T-cell (primary cell): ENCODE measurements at regions not wholly inside any gene's neighbourhood (a gene's known extent, or its start where the extent isn't known, plus 50 kb on each side); places are given as distances from the start of the nearest gene placed in this dataset.

ENCODE experiments used
- ATAC-seq, 4 experiments: fragments of 200-7000 bp in 3 of 4; fragments of 150-1000 bp in 1 of 4; cut with Tn5 transposase; replicated peaks in 1 of 4; 1 replicate in 3 of 4; 2 replicates in 1 of 4; pipeline ENCODE4 v1.10.0; 2021; ENCODE audit warnings: moderate library complexity in 3 of 4, mild to moderate bottlenecking in 2 of 4, moderate number of reproducible peaks in 1 of 4
- CTCF ChIA-PET, 2 donors: fragments of 300-600 bp; sonication (Branson Sonifier 250); formaldehyde crosslinking; loops; one replicate each; lab custom pipeline; 2022; ENCODE audit warnings: antibody characterized with exemption in 2 of 2; lab: Charles Lee
- POLR2A ChIA-PET, 2 donors: fragments of 300-600 bp; sonication (Branson Sonifier 250); formaldehyde crosslinking; loops; one replicate each; lab custom pipeline; 2022; ENCODE audit warnings: antibody characterized with exemption in 2 of 2; lab: Charles Lee
- DNase-seq, 35 experiments: peaks; one replicate each; pipeline versions ENCODE4 v3.0.0 to v3.0.0-alpha.2; 2013 to 2023
- H3K27ac ChIP-seq: one replicate; pipeline ENCODE4 v1.5.1; 2013; ENCODE audit warnings: low read length
- H3K27me3 ChIP-seq, 2 experiments: replicated peaks in 1 of 2; 1 replicate in 1 of 2; 2 replicates in 1 of 2; pipeline versions ENCODE4 v1.6.1 to v1.7.0; 2013; ENCODE audit warnings: low read length in 1 of 2, mixed read lengths in 1 of 2; ENCODE audit not compliant: control insufficient read depth in 2 of 2, insufficient read depth in 2 of 2; ENCODE audit errors: extremely low read depth in 1 of 2
- H3K36me3 ChIP-seq, 2 donors: 1 replicate in 1 of 2; 2 replicates in 1 of 2; pipeline versions ENCODE4 v1.6.1 to v1.7.0; 2013; ENCODE audit warnings: low read length in 1 of 2; ENCODE audit not compliant: control insufficient read depth in 2 of 2, insufficient read depth in 1 of 2; ENCODE audit errors: extremely low read depth in 1 of 2
- H3K4me1 ChIP-seq, 2 experiments: 1 replicate in 1 of 2; 2 replicates in 1 of 2; pipeline versions ENCODE4 v1.6.1 to v1.7.0; 2013; ENCODE audit warnings: low read length in 2 of 2, mixed read lengths in 1 of 2; ENCODE audit not compliant: insufficient read depth in 2 of 2, control insufficient read depth in 1 of 2; ENCODE audit errors: extremely low read depth in 1 of 2
- H3K4me3 ChIP-seq, 2 donors: 1 replicate in 1 of 2; 2 replicates in 1 of 2; pipeline versions ENCODE4 v1.5.1 to v1.7.0; 2013; ENCODE audit warnings: mild to moderate bottlenecking in 2 of 2, low read length in 1 of 2, moderate library complexity in 1 of 2; ENCODE audit not compliant: control insufficient read depth in 1 of 2; ENCODE audit errors: extremely low read depth in 1 of 2
- H3K9me3 ChIP-seq: 2 replicates; pipeline ENCODE4 v1.7.0; 2013
- H3K27ac Mint-ChIP-seq, 2 donors: one replicate each; pipeline ENCODE4 v1.8.0; 2020 to 2021; ENCODE audit warnings: mild to moderate bottlenecking in 2 of 2, mixed read lengths in 2 of 2
- H3K27me3 Mint-ChIP-seq, 2 donors: one replicate each; pipeline ENCODE4 v1.8.0; 2021 to 2022; ENCODE audit warnings: mixed read lengths in 2 of 2
- H3K36me3 Mint-ChIP-seq: one replicate; pipeline ENCODE4 v1.8.0; 2021; ENCODE audit warnings: mixed read lengths
- H3K4me1 Mint-ChIP-seq, 3 donors: one replicate each; pipeline ENCODE4 v1.8.0; 2020 to 2022; ENCODE audit warnings: mixed read lengths in 3 of 3, mild to moderate bottlenecking in 1 of 3
- H3K4me3 Mint-ChIP-seq, 3 donors: one replicate each; pipeline ENCODE4 v1.8.0; 2020 to 2022; ENCODE audit warnings: mild to moderate bottlenecking in 3 of 3, mixed read lengths in 3 of 3, moderate library complexity in 3 of 3
- H3K9me3 Mint-ChIP-seq, 3 donors: one replicate each; pipeline ENCODE4 v1.8.0; 2020 to 2022; ENCODE audit warnings: mixed read lengths in 3 of 3
- WGBS: methylation state at CpG from one replicate; pipeline ENCODE4 v1.1.5; 2013; ENCODE audit warnings: missing lambda C conversion rate; ENCODE audit not compliant: insufficient coverage; 5-methylcytosine and 5-hydroxymethylcytosine counted together

- Mint-ChIP-seq H3K27me3 (peaks cover 0 to 4% of the 10 kb centered on the region in 2 donors), H3K4me1 (no peaks in the 10 kb centered on the region), H3K4me3 (no peak overlapping the region), H3K36me3 (no peaks in the 10 kb centered on the region), H3K27ac (no peak overlapping the region), H3K9me3 (peaks cover 2 to 13% (median 4%) of the 10 kb centered on the region in 3 donors)
- ChIA-PET CTCF (no interaction called here), POLR2A (no interaction called here)
- no peak for DNase-seq
- Histone ChIP-seq H3K27me3 (no peaks in the 10 kb centered on the region), H3K4me1 (no peaks in the 10 kb centered on the region), H3K27ac (no peak overlapping the region), H3K9me3 (no peaks in the 10 kb centered on the region), H3K4me3 (no peak overlapping the region), H3K36me3 (no peaks in the 10 kb centered on the region)
- no peak for ATAC-seq
Measured at GRCh38 chr18:24910221-24910620, 441.7 kb downstream of the ZNF521 start.

GRCh38 chr18:24913507-24914170, 438.3 kb downstream of the ZNF521 start:
- Histone ChIP-seq H3K4me1 (no peaks in the 10 kb centered on the region), H3K27ac (no peak overlapping the region), H3K9me3 (no peaks in the 10 kb centered on the region), H3K4me3 (no peak overlapping the region), H3K27me3 (peaks cover 0 to 5% of the 10 kb centered on the region in 2 experiments), H3K36me3 (no peaks in the 10 kb centered on the region)
- Mint-ChIP-seq H3K4me1 (no peaks in the 10 kb centered on the region), H3K4me3 (no peak overlapping the region), H3K36me3 (no peaks in the 10 kb centered on the region), H3K27me3 (peaks cover 0 to 8% of the 10 kb centered on the region in 2 donors), H3K27ac (no peak overlapping the region), H3K9me3 (peaks cover 0 to 13% (median 0%) of the 10 kb centered on the region in 3 donors)
- 73% methylated on average over 3 of the region's 8 CpGs for WGBS
- POLR2A ChIA-PET: no interaction called here
- CTCF ChIA-PET: no interaction called here
- ATAC-seq (no peak), DNase-seq (no peak)

GRCh38 chr18:24914171-24914525, 437.8 kb downstream of the ZNF521 start:
- H3K27me3 Mint-ChIP-seq: peaks cover 0 to 8% of the 10 kb centered on the region in 2 donors
- no peak for DNase-seq
- no peak for ATAC-seq
- H3K4me1 Mint-ChIP-seq: no peaks in the 10 kb centered on the region
- Histone ChIP-seq H3K27me3 (peaks cover 0 to 5% of the 10 kb centered on the region in 2 experiments), H3K9me3 (no peaks in the 10 kb centered on the region), H3K36me3 (no peaks in the 10 kb centered on the region), H3K27ac (no peak overlapping the region), H3K4me1 (no peaks in the 10 kb centered on the region), H3K4me3 (no peak overlapping the region)
- H3K27ac Mint-ChIP-seq: no peak overlapping the region
- ChIA-PET CTCF (no interaction called here), POLR2A (no interaction called here)
- peaks cover 0 to 13% (median 0%) of the 10 kb centered on the region in 3 donors for H3K9me3 Mint-ChIP-seq
- no CpG with 5 or more reads among the region's 1 CpG for WGBS
- no peaks in the 10 kb centered on the region for H3K36me3 Mint-ChIP-seq
- H3K4me3 Mint-ChIP-seq: no peak overlapping the region

GRCh38 chr18:24914685-24915084, 437.3 kb downstream of the ZNF521 start:
- no peaks in the 10 kb centered on the region for H3K9me3 ChIP-seq
- peaks cover 0 to 5% of the 10 kb centered on the region in 2 experiments for H3K27me3 ChIP-seq
- POLR2A ChIA-PET: no interaction called here
- 68% methylated on average over 5 of the region's 8 CpGs for WGBS
- CTCF ChIA-PET: no interaction called here
- H3K4me3 Mint-ChIP-seq: no peak overlapping the region
- H3K4me1 Mint-ChIP-seq: no peaks in the 10 kb centered on the region
- H3K4me3 ChIP-seq: no peak overlapping the region
- H3K36me3 ChIP-seq: no peaks in the 10 kb centered on the region
- H3K4me1 ChIP-seq: no peaks in the 10 kb centered on the region
- H3K27ac Mint-ChIP-seq: no peak overlapping the region
- no peak overlapping the region for H3K27ac ChIP-seq
- ATAC-seq (no peak), DNase-seq (no peak)
- H3K36me3 Mint-ChIP-seq: no peaks in the 10 kb centered on the region
- peaks cover 0 to 6% of the 10 kb centered on the region in 2 donors for H3K27me3 Mint-ChIP-seq
- peaks cover 0 to 8% (median 0%) of the 10 kb centered on the region in 3 donors for H3K9me3 Mint-ChIP-seq

- peaks cover 0 to 5% of the 10 kb centered on the region in 2 experiments for H3K27me3 ChIP-seq
- ChIA-PET POLR2A (no interaction called here), CTCF (no interaction called here)
- H3K4me3 ChIP-seq: no peak overlapping the region
- Mint-ChIP-seq H3K4me1 (no peaks in the 10 kb centered on the region), H3K27me3 (peaks cover 0 to 4% of the 10 kb centered on the region in 2 donors), H3K9me3 (peaks cover 0 to 5% (median 0%) of the 10 kb centered on the region in 3 donors), H3K27ac (no peak overlapping the region), H3K4me3 (no peak overlapping the region), H3K36me3 (no peaks in the 10 kb centered on the region)
- WGBS: no CpG with 5 or more reads among the region's 4 CpGs
- H3K4me1 ChIP-seq: no peaks in the 10 kb centered on the region
- H3K36me3 ChIP-seq: no peaks in the 10 kb centered on the region
- no peak for ATAC-seq
- no peak for DNase-seq
- no peak overlapping the region for H3K27ac ChIP-seq
- no peaks in the 10 kb centered on the region for H3K9me3 ChIP-seq
Measured at GRCh38 chr18:24915547-24915946, 436.4 kb downstream of the ZNF521 start.

GRCh38 chr18:24917767-24918166, 434.2 kb downstream of the ZNF521 start:
- H3K27me3 ChIP-seq: peaks cover 0 to 5% of the 10 kb centered on the region in 2 experiments
- Mint-ChIP-seq H3K27me3 (peaks cover 0 to 4% of the 10 kb centered on the region in 2 donors), H3K27ac (no peak overlapping the region), H3K4me1 (no peaks in the 10 kb centered on the region), H3K9me3 (no peaks in the 10 kb centered on the region), H3K4me3 (no peak overlapping the region), H3K36me3 (no peaks in the 10 kb centered on the region)
- no peaks in the 10 kb centered on the region for H3K36me3 ChIP-seq
- H3K27ac ChIP-seq: no peak overlapping the region
- no peaks in the 10 kb centered on the region for H3K4me1 ChIP-seq
- 100% methylated on average over 5 of the region's 9 CpGs for WGBS
- H3K4me3 ChIP-seq: no peak overlapping the region
- POLR2A ChIA-PET: no interaction called here
- CTCF ChIA-PET: no interaction called here
- no peaks in the 10 kb centered on the region for H3K9me3 ChIP-seq
- ATAC-seq (no peak), DNase-seq (no peak)

GRCh38 chr18:24918257-24918656, 433.7 kb downstream of the ZNF521 start:
- no peak for DNase-seq
- whole genome bisulfite sequencing: no CpG with 5 or more reads among the region's 6 CpGs
- Histone ChIP-seq H3K9me3 (no peaks in the 10 kb centered on the region), H3K27ac (no peak overlapping the region), H3K4me1 (no peaks in the 10 kb centered on the region), H3K36me3 (no peaks in the 10 kb centered on the region), H3K4me3 (no peak overlapping the region), H3K27me3 (peaks cover 0 to 5% of the 10 kb centered on the region in 2 experiments)
- ATAC-seq: no peak
- POLR2A ChIA-PET: no interaction called here
- no peaks in the 10 kb centered on the region for H3K4me1 Mint-ChIP-seq
- no peaks in the 10 kb centered on the region for H3K9me3 Mint-ChIP-seq
- H3K27me3 Mint-ChIP-seq: peaks cover 0 to 4% of the 10 kb centered on the region in 2 donors
- no peak overlapping the region for H3K4me3 Mint-ChIP-seq
- H3K36me3 Mint-ChIP-seq: no peaks in the 10 kb centered on the region
- CTCF ChIA-PET: no interaction called here
- H3K27ac Mint-ChIP-seq: no peak overlapping the region
